Activated naive CD8-positive, alpha-beta T cell (primary cell): ENCODE measurements at regions not wholly inside any gene's neighbourhood (a gene's known extent, or its start where the extent isn't known, plus 50 kb on each side); places are given as distances from the start of the nearest gene placed in this dataset.
"Not testable (repeated sequence)": the region's sequence is repeated elsewhere in the genome, so short reads cannot be mapped to it uniquely, and the experiment has no call there.

Experiments used
- H3K27ac Mint-ChIP-seq: one replicate; pipeline ENCODE4 v1.8.0; 2021; ENCODE audit warnings: mixed read lengths
- H3K27me3 Mint-ChIP-seq: one replicate; pipeline ENCODE4 v1.8.0; 2021; ENCODE audit warnings: mixed read lengths
- H3K36me3 Mint-ChIP-seq: one replicate; pipeline ENCODE4 v1.8.0; 2021; ENCODE audit warnings: mixed read lengths
- H3K4me1 Mint-ChIP-seq: one replicate; pipeline ENCODE4 v1.8.0; 2021; ENCODE audit warnings: low read depth, mixed read lengths
- H3K4me3 Mint-ChIP-seq: one replicate; pipeline ENCODE4 v1.8.0; 2021; ENCODE audit warnings: mild to moderate bottlenecking, mixed read lengths
- H3K9me3 Mint-ChIP-seq: one replicate; pipeline ENCODE4 v1.8.0; 2021; ENCODE audit warnings: low read depth, mixed read lengths

GRCh38 chr4:58871509-58871908 is 1761.3 kb upstream of the IGFBP7 start:
- peaks cover 8% of the 10 kb centered on the region for H3K9me3 Mint-ChIP-seq
- H3K4me3 Mint-ChIP-seq: no peak overlapping the region
- no peaks in the 10 kb centered on the region for H3K36me3 Mint-ChIP-seq
- H3K4me1 Mint-ChIP-seq: no peaks in the 10 kb centered on the region
- no peaks in the 10 kb centered on the region for H3K27me3 Mint-ChIP-seq
- H3K27ac Mint-ChIP-seq: no peak overlapping the region

- no peaks in the 10 kb centered on the region for H3K36me3 Mint-ChIP-seq
- no peaks in the 10 kb centered on the region for H3K4me1 Mint-ChIP-seq
- no peaks in the 10 kb centered on the region for H3K9me3 Mint-ChIP-seq
- H3K27ac Mint-ChIP-seq: no peak overlapping the region
- no peaks in the 10 kb centered on the region for H3K27me3 Mint-ChIP-seq
- H3K4me3 Mint-ChIP-seq: no peak overlapping the region
Measured at GRCh38 chr4:58849026-58849425, 1738.8 kb upstream of the IGFBP7 start.

- no peaks in the 10 kb centered on the region for H3K27me3 Mint-ChIP-seq
- no peaks in the 10 kb centered on the region for H3K4me1 Mint-ChIP-seq
Measured at GRCh38 chr4:58843455-58843854, 1733.3 kb upstream of the IGFBP7 start.

GRCh38 chr4:58833126-58833525 is 1722.9 kb upstream of the IGFBP7 start:
- H3K4me1 Mint-ChIP-seq: no peaks in the 10 kb centered on the region
- no peaks in the 10 kb centered on the region for H3K27me3 Mint-ChIP-seq
- H3K9me3 Mint-ChIP-seq: peaks cover 8% of the 10 kb centered on the region
- H3K4me3 Mint-ChIP-seq: no peak overlapping the region
- no peak overlapping the region for H3K27ac Mint-ChIP-seq
- no peaks in the 10 kb centered on the region for H3K36me3 Mint-ChIP-seq

More at GRCh38 chr4:58843455-58843854, 1733.3 kb upstream of the IGFBP7 start:
- Mint-ChIP-seq H3K4me3 (no peak overlapping the region), H3K9me3 (peaks cover 16% of the 10 kb centered on the region), H3K36me3 (no peaks in the 10 kb centered on the region), H3K27ac (no peak overlapping the region)

- Mint-ChIP-seq H3K27ac (no peak overlapping the region), H3K4me3 (no peak overlapping the region)
Measured at GRCh38 chr4:58825278-58825677, 1715.1 kb upstream of the IGFBP7 start.

GRCh38 chr4:58818560-58818959 is 1708.4 kb upstream of the IGFBP7 start:
- not testable (repeated sequence) for H3K36me3 Mint-ChIP-seq, H3K4me3 Mint-ChIP-seq, H3K4me1 Mint-ChIP-seq, H3K27me3 Mint-ChIP-seq, H3K27ac Mint-ChIP-seq
- peaks cover 16% of the 10 kb centered on the region for H3K9me3 Mint-ChIP-seq

More at GRCh38 chr4:58825278-58825677, 1715.1 kb upstream of the IGFBP7 start:
- Mint-ChIP-seq H3K4me1 (no peaks in the 10 kb centered on the region), H3K36me3 (no peaks in the 10 kb centered on the region), H3K9me3 (peaks cover 8% of the 10 kb centered on the region), H3K27me3 (no peaks in the 10 kb centered on the region)

- no peak overlapping the region for H3K27ac Mint-ChIP-seq
Measured at GRCh38 chr4:58809948-58810347, 1699.8 kb upstream of the IGFBP7 start.

GRCh38 chr4:58809366-58809765 is 1699.2 kb upstream of the IGFBP7 start:
- no peak overlapping the region for H3K27ac Mint-ChIP-seq
- no peaks in the 10 kb centered on the region for H3K4me1 Mint-ChIP-seq
- H3K36me3 Mint-ChIP-seq: no peaks in the 10 kb centered on the region
- no peak overlapping the region for H3K4me3 Mint-ChIP-seq
- no peaks in the 10 kb centered on the region for H3K27me3 Mint-ChIP-seq
- peaks cover 12% of the 10 kb centered on the region for H3K9me3 Mint-ChIP-seq

More at GRCh38 chr4:58809948-58810347, 1699.8 kb upstream of the IGFBP7 start:
- no peak overlapping the region for H3K4me3 Mint-ChIP-seq
- peaks cover 15% of the 10 kb centered on the region for H3K9me3 Mint-ChIP-seq
- H3K4me1 Mint-ChIP-seq: no peaks in the 10 kb centered on the region
- no peaks in the 10 kb centered on the region for H3K27me3 Mint-ChIP-seq
- no peaks in the 10 kb centered on the region for H3K36me3 Mint-ChIP-seq

GRCh38 chr4:58808817-58809216 is 1698.6 kb upstream of the IGFBP7 start:
- no peaks in the 10 kb centered on the region for H3K27me3 Mint-ChIP-seq
- no peaks in the 10 kb centered on the region for H3K4me1 Mint-ChIP-seq
- peaks cover 15% of the 10 kb centered on the region for H3K9me3 Mint-ChIP-seq
- no peak overlapping the region for H3K27ac Mint-ChIP-seq
- H3K4me3 Mint-ChIP-seq: no peak overlapping the region
- no peaks in the 10 kb centered on the region for H3K36me3 Mint-ChIP-seq

GRCh38 chr4:58807843-58808615 is 1697.8 kb upstream of the IGFBP7 start:
- peaks cover 18% of the 10 kb centered on the region for H3K9me3 Mint-ChIP-seq

GRCh38 chr4:58776627-58777026 is 1666.4 kb upstream of the IGFBP7 start:
- Mint-ChIP-seq H3K27ac (no peak overlapping the region), H3K27me3 (no peaks in the 10 kb centered on the region), H3K36me3 (no peaks in the 10 kb centered on the region), H3K4me3 (no peak overlapping the region), H3K9me3 (peaks cover 3% of the 10 kb centered on the region), H3K4me1 (no peaks in the 10 kb centered on the region)

More at GRCh38 chr4:58807843-58808615, 1697.8 kb upstream of the IGFBP7 start:
- Mint-ChIP-seq H3K4me1 (no peaks in the 10 kb centered on the region), H3K36me3 (no peaks in the 10 kb centered on the region), H3K27ac (no peak overlapping the region), H3K4me3 (no peak overlapping the region), H3K27me3 (no peaks in the 10 kb centered on the region)

GRCh38 chr4:58767598-58767997 is 1657.4 kb upstream of the IGFBP7 start:
- no peak overlapping the region for H3K4me3 Mint-ChIP-seq
- H3K27ac Mint-ChIP-seq: no peak overlapping the region
- H3K4me1 Mint-ChIP-seq: no peaks in the 10 kb centered on the region
- no peaks in the 10 kb centered on the region for H3K36me3 Mint-ChIP-seq
- H3K9me3 Mint-ChIP-seq: peaks cover 21% of the 10 kb centered on the region
- no peaks in the 10 kb centered on the region for H3K27me3 Mint-ChIP-seq

GRCh38 chr4:58766763-58767162 is 1656.6 kb upstream of the IGFBP7 start:
- Mint-ChIP-seq H3K27me3 (no peaks in the 10 kb centered on the region), H3K27ac (no peak overlapping the region), H3K36me3 (no peaks in the 10 kb centered on the region), H3K4me3 (no peak overlapping the region), H3K9me3 (peaks cover 18% of the 10 kb centered on the region), H3K4me1 (no peaks in the 10 kb centered on the region)

- Mint-ChIP-seq H3K4me1 (no peaks in the 10 kb centered on the region), H3K27ac (no peak overlapping the region), H3K36me3 (no peaks in the 10 kb centered on the region), H3K27me3 (no peaks in the 10 kb centered on the region), H3K9me3 (peaks cover 10% of the 10 kb centered on the region), H3K4me3 (no peak overlapping the region)
Measured at GRCh38 chr4:58761563-58761962, 1651.4 kb upstream of the IGFBP7 start.

- Mint-ChIP-seq H3K36me3 (no peaks in the 10 kb centered on the region), H3K4me3 (no peak overlapping the region), H3K27me3 (no peaks in the 10 kb centered on the region), H3K4me1 (no peaks in the 10 kb centered on the region), H3K9me3 (peaks cover 4% of the 10 kb centered on the region), H3K27ac (no peak overlapping the region)
Measured at GRCh38 chr4:58760737-58761136, 1650.6 kb upstream of the IGFBP7 start.

GRCh38 chr4:58760100-58760499 is 1649.9 kb upstream of the IGFBP7 start:
- H3K36me3 Mint-ChIP-seq: no peaks in the 10 kb centered on the region
- H3K4me1 Mint-ChIP-seq: no peaks in the 10 kb centered on the region
- no peaks in the 10 kb centered on the region for H3K27me3 Mint-ChIP-seq
- H3K9me3 Mint-ChIP-seq: no peaks in the 10 kb centered on the region
- no peak overlapping the region for H3K27ac Mint-ChIP-seq
- H3K4me3 Mint-ChIP-seq: no peak overlapping the region
